ENCODE measurements at regions not wholly inside any gene's neighbourhood (a gene's known extent, or its start where the extent isn't known, plus 50 kb on each side); places are given as distances from the start of the nearest gene placed in this dataset.

DNA sequence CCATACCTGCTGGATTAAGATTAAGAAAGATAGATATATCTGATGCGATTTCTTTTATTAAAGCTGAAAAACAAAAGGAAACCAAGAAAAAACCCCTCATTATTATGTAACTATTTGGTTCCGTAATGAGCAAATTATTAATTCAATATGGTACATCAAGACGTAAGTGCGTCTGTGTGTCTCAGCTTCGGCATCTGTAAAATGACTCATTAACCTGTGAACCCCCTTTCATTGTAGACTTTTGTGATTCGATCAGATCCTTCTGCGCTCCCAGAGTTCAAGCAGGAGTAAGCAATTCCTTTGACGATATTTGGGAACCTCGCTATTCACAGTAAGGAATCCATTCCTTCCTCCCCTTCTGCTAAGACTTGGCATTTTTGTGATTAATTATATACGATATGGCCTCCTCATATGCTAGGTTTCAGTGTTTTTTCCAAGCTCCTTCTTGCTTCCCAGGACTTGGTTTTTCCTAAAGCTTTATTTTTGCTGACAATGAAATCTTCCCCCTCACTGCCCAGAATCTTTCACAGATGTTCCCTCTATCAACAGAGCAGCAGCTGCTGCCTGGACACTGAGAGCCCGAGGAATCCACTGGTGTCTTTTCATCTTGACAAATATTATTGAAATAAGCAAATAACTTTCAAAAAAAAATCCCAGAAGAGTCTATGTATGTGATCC, 171.7 kb upstream of the CELF2 start:
- no peaks in the 10 kb centered on the region for H3K27me3 Mint-ChIP-seq (ENCODE audit: insufficient read depth, low read depth)
- H3K9me3 ChIP-seq (ENCODE audit: low read depth) = no peaks in the 10 kb centered on the region
- H3K4me2 ChIP-seq = peak overlapping the region; percentile 46
- peak; percentile 26 for DNase-seq (ENCODE audit: low spot score)
- H3F3A ChIP-seq (ENCODE audit: low read depth) = no peaks in the 10 kb centered on the region
- no peak overlapping the region for H3K9ac ChIP-seq
- peaks cover 24% of the 10 kb centered on the region for H3K4me1 Mint-ChIP-seq
- no peak overlapping the region for H3K4me3 ChIP-seq
- no peak overlapping the region for H3K4me3 Mint-ChIP-seq
- no peak overlapping the region for H2AFZ ChIP-seq (replicated peaks)
- no peak overlapping the region for H3K27ac ChIP-seq
- no peaks in the 10 kb centered on the region for H3K36me3 ChIP-seq
- H3K27me3 ChIP-seq = no peaks in the 10 kb centered on the region
- peaks cover 14% of the 10 kb centered on the region for H3K4me1 ChIP-seq
- TF ChIP-seq, protein P1, sequence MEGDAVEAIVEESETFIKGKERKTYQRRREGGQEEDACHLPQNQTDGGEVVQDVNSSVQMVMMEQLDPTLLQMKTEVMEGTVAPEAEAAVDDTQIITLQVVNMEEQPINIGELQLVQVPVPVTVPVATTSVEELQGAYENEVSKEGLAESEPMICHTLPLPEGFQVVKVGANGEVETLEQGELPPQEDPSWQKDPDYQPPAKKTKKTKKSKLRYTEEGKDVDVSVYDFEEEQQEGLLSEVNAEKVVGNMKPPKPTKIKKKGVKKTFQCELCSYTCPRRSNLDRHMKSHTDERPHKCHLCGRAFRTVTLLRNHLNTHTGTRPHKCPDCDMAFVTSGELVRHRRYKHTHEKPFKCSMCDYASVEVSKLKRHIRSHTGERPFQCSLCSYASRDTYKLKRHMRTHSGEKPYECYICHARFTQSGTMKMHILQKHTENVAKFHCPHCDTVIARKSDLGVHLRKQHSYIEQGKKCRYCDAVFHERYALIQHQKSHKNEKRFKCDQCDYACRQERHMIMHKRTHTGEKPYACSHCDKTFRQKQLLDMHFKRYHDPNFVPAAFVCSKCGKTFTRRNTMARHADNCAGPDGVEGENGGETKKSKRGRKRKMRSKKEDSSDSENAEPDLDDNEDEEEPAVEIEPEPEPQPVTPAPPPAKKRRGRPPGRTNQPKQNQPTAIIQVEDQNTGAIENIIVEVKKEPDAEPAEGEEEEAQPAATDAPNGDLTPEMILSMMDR (IDR thresholded peaks at IDR 0.05) = no peak
- TF ChIP-seq EZH2phosphoT487 (IDR thresholded peaks at IDR 0.05) (no peak), EZH2 (IDR thresholded peaks at IDR 0.05) (no peak)
- H3K27ac Mint-ChIP-seq = peak overlapping the region; percentile 46
- H3K79me2 ChIP-seq (ENCODE audit: low read depth) = no peaks in the 10 kb centered on the region
- peaks cover 5% of the 10 kb centered on the region for H3K9me3 Mint-ChIP-seq
- no peaks in the 10 kb centered on the region for H4K20me1 ChIP-seq (ENCODE audit: low read depth)
- H3K36me3 Mint-ChIP-seq = peaks cover 2% of the 10 kb centered on the region

DNA sequence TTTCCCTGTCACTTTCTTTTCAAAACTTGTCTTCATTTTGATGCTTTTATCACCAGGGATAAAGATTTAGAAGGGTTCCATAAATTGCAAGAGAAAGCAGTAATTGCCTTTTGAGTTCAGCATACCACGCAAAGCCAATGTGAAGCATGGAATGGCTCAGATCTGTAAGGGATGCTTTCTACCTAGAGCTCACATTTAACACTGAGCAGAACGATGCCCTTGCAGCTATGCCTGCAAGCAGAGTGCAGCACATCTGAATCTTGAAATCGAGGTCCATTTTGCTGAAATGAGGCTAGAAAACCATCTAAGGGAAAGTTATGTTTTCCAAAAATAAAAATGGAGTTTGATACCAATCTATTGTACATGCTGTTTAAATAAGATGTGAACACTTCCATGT, 171.2 kb upstream of the CELF2 start:
- Histone ChIP-seq H3K9me3 (ENCODE audit: low read depth) (no peaks in the 10 kb centered on the region), H3K4me3 (no peak overlapping the region), H3K36me3 (no peaks in the 10 kb centered on the region), H3K79me2 (ENCODE audit: low read depth) (no peaks in the 10 kb centered on the region), H3K4me1 (peaks cover 14% of the 10 kb centered on the region), H3K27ac (no peak overlapping the region), H3F3A (ENCODE audit: low read depth) (no peaks in the 10 kb centered on the region), H2AFZ (replicated peaks) (no peak overlapping the region), H3K9ac (no peak overlapping the region), H3K4me2 (no peak overlapping the region), H3K27me3 (no peaks in the 10 kb centered on the region), H4K20me1 (ENCODE audit: low read depth) (no peaks in the 10 kb centered on the region)
- Mint-ChIP-seq H3K4me1 (peaks cover 24% of the 10 kb centered on the region), H3K27me3 (ENCODE audit: insufficient read depth, low read depth) (no peaks in the 10 kb centered on the region), H3K27ac (peak overlapping the region; percentile 46), H3K9me3 (peaks cover 2% of the 10 kb centered on the region), H3K4me3 (no peak overlapping the region), H3K36me3 (peaks cover 2% of the 10 kb centered on the region)
- no peak for DNase-seq (ENCODE audit: low spot score)
- TF ChIP-seq EZH2phosphoT487 (IDR thresholded peaks at IDR 0.05) = no peak
- TF ChIP-seq, protein P1 (IDR thresholded peaks at IDR 0.05) = no peak
- TF ChIP-seq EZH2 (IDR thresholded peaks at IDR 0.05) = no peak

DNA sequence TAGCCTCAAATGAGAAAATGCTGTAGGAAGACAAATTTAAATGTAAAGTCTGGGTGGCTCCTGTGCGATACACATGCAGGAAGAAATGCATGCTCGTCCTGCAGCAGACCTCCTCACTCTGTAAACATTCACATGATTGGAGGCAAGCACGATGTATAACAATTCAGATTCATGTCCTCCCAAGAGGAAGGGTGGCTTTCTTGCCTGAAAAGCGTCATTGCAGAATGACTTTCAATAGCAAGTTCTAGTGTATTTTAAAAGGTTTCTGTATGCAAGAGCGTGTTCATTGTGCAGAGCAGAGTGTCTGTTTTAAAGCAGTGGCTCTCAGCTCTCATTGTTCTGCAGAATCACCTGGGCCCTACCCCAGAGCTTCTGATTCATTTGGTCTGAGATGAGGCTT, 170.3 kb upstream of the CELF2 start:
- Mint-ChIP-seq H3K4me1 (peaks cover 24% of the 10 kb centered on the region), H3K36me3 (peaks cover 2% of the 10 kb centered on the region), H3K4me3 (no peak overlapping the region), H3K9me3 (peaks cover 2% of the 10 kb centered on the region), H3K27ac (no peak overlapping the region), H3K27me3 (ENCODE audit: insufficient read depth, low read depth) (no peaks in the 10 kb centered on the region)
- Histone ChIP-seq H3K27ac (no peak overlapping the region), H4K20me1 (ENCODE audit: low read depth) (no peaks in the 10 kb centered on the region), H3K36me3 (no peaks in the 10 kb centered on the region), H3K9ac (no peak overlapping the region), H3K4me2 (no peak overlapping the region), H3K9me3 (ENCODE audit: low read depth) (no peaks in the 10 kb centered on the region), H3K4me3 (no peak overlapping the region), H3K4me1 (peaks cover 14% of the 10 kb centered on the region), H3F3A (ENCODE audit: low read depth) (no peaks in the 10 kb centered on the region), H3K27me3 (no peaks in the 10 kb centered on the region), H3K79me2 (ENCODE audit: low read depth) (no peaks in the 10 kb centered on the region), H2AFZ (replicated peaks) (no peak overlapping the region)
- no peak for DNase-seq (ENCODE audit: low spot score)
- TF ChIP-seq EZH2phosphoT487 (IDR thresholded peaks at IDR 0.05) (no peak), EZH2 (IDR thresholded peaks at IDR 0.05) (no peak)
- TF ChIP-seq, protein P1 (IDR thresholded peaks at IDR 0.05) = no peak

Data from neural progenitor cell (in vitro differentiated cells).